ENCODE measurements at regions not wholly inside any gene's neighbourhood (a gene's known extent, or its start where the extent isn't known, plus 50 kb on each side); places are given as distances from the start of the nearest gene placed in this dataset.

DNA sequence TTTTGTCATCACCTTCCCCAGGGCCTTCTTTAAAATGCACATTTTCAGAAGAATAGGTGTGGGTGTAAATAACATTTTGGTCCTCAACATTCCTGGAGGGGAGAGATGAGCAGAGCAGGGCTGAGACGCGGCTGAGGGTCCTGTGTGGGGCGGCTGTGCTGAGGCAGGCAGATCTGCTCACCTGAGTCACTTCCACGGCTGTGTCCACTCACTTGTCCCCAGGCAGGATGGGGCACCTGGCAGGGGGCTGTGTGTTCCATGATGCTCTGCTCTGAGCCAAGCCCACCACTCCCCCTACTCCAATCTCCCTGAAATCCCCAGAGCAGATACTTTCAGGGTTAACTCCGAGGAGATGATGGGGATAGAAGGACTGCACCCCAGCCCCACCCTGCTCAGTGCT is 93.8 kb downstream of the GLRX3 start:
- intact Hi-C loops (cut with micrococcal nuclease): no loop called here
- H3K36me3 ChIP-seq (ENCODE audit: insufficient read depth, low read length): no peaks in the 10 kb centered on the region
- ChIA-PET POLR2A (ENCODE audit: partially characterized antibody) (no interaction called here), CTCF (ENCODE audit: partially characterized antibody) (no interaction called here)
- no peaks in the 10 kb centered on the region for H3K27me3 ChIP-seq (ENCODE audit: insufficient read depth, low read length)
- Mint-ChIP-seq H3K4me1 (no peaks in the 10 kb centered on the region), H3K9me3 (peaks cover 0 to 17% (median 15%) of the 10 kb centered on the region in 8 donors), H3K27me3 (no peaks in the 10 kb centered on the region), H3K27ac (no peak overlapping the region), H3K36me3 (peaks cover 1 to 19% of the 10 kb centered on the region in 2 donors), H3K4me3 (no peak overlapping the region)
- no peak overlapping the region for H3K4me3 ChIP-seq (ENCODE audit: low read length in 2 of 2)
- H3K4me1 ChIP-seq (ENCODE audit: insufficient read depth, low read length): no peaks in the 10 kb centered on the region
- no peak for DNase-seq
- H3K9me3 ChIP-seq (ENCODE audit: control insufficient read depth in 1 of 2, low read length in 2 of 2): no peaks in the 10 kb centered on the region
- no peak overlapping the region for H3K27ac ChIP-seq (ENCODE audit: low read depth, low read length)

DNA sequence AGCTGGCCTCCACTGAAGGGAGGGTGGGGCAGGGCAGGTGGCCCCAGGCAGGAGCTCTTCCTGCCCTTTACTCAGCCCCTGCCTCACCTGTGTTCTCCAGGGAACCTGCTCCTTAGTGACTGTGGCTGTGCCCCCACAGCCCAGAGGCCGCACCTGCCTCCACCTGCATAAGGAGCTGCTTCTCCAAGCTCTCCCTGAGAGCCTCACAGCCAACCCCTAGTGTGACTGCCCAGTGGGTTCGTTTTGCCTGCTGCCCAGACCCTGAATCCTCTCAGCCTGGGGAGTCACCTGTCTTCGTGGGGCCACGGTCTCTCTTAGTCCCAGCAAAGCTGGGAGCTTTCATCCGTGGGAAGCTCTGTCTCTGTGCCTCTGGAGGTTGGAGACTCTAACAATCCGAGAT is 94.4 kb downstream of the GLRX3 start:
- Mint-ChIP-seq H3K4me1 (no peaks in the 10 kb centered on the region), H3K9me3 (peaks cover 0 to 17% (median 15%) of the 10 kb centered on the region in 8 donors), H3K4me3 (no peak overlapping the region), H3K36me3 (peaks cover 1 to 19% of the 10 kb centered on the region in 2 donors), H3K27ac (no peak overlapping the region), H3K27me3 (no peaks in the 10 kb centered on the region)
- ChIA-PET CTCF (ENCODE audit: partially characterized antibody) (no interaction called here), POLR2A (ENCODE audit: partially characterized antibody) (no interaction called here)
- Histone ChIP-seq H3K9me3 (ENCODE audit: control insufficient read depth in 1 of 2, low read length in 2 of 2) (no peaks in the 10 kb centered on the region), H3K4me3 (ENCODE audit: low read length in 2 of 2) (no peak overlapping the region), H3K36me3 (ENCODE audit: insufficient read depth, low read length) (no peaks in the 10 kb centered on the region), H3K27me3 (ENCODE audit: insufficient read depth, low read length) (no peaks in the 10 kb centered on the region), H3K4me1 (ENCODE audit: insufficient read depth, low read length) (no peaks in the 10 kb centered on the region), H3K27ac (ENCODE audit: low read depth, low read length) (no peak overlapping the region)
- intact Hi-C loops (cut with micrococcal nuclease): no loop called here
- no peak for DNase-seq

- H3K9me3 ChIP-seq (ENCODE audit: control insufficient read depth in 1 of 2, low read length in 2 of 2): no peaks in the 10 kb centered on the region
- ChIA-PET CTCF (ENCODE audit: partially characterized antibody) (no interaction called here), POLR2A (ENCODE audit: partially characterized antibody) (no interaction called here)
- no peaks in the 10 kb centered on the region for H3K27me3 ChIP-seq (ENCODE audit: insufficient read depth, low read length)
- Mint-ChIP-seq H3K27me3 (no peaks in the 10 kb centered on the region), H3K27ac (no peak overlapping the region), H3K4me1 (no peaks in the 10 kb centered on the region), H3K4me3 (no peak overlapping the region), H3K36me3 (peaks cover 1 to 16% of the 10 kb centered on the region in 2 donors), H3K9me3 (peaks cover 0 to 17% (median 15%) of the 10 kb centered on the region in 8 donors)
- H3K4me3 ChIP-seq (ENCODE audit: low read length in 2 of 2): no peak overlapping the region
- H3K4me1 ChIP-seq (ENCODE audit: insufficient read depth, low read length): no peaks in the 10 kb centered on the region
- H3K27ac ChIP-seq (ENCODE audit: low read depth, low read length): no peak overlapping the region
- no peaks in the 10 kb centered on the region for H3K36me3 ChIP-seq (ENCODE audit: insufficient read depth, low read length)
- intact Hi-C loops (cut with micrococcal nuclease): no loop called here
- no peak for DNase-seq
Measured at GRCh38 chr10:130231251-130231741, 95.1 kb downstream of the GLRX3 start.

GRCh38 chr10:130232166-130233034 is 96.2 kb downstream of the GLRX3 start:
- H3K9me3 ChIP-seq (ENCODE audit: control insufficient read depth in 1 of 2, low read length in 2 of 2): no peaks in the 10 kb centered on the region
- no peaks in the 10 kb centered on the region for H3K36me3 ChIP-seq (ENCODE audit: insufficient read depth, low read length)
- no peaks in the 10 kb centered on the region for H3K27me3 Mint-ChIP-seq
- ChIA-PET POLR2A (ENCODE audit: partially characterized antibody) (no interaction called here), CTCF (ENCODE audit: partially characterized antibody) (no interaction called here)
- no peaks in the 10 kb centered on the region for H3K27me3 ChIP-seq (ENCODE audit: insufficient read depth, low read length)
- H3K27ac ChIP-seq (ENCODE audit: low read depth, low read length): no peak overlapping the region
- H3K4me3 ChIP-seq (ENCODE audit: low read length in 2 of 2): no peak overlapping the region
- intact Hi-C loops (cut with micrococcal nuclease): no loop called here
- H3K36me3 Mint-ChIP-seq: peaks cover 1 to 7% of the 10 kb centered on the region in 2 donors
- no peak overlapping the region for H3K4me3 Mint-ChIP-seq
- no peak overlapping the region for H3K27ac Mint-ChIP-seq
- H3K4me1 Mint-ChIP-seq: no peaks in the 10 kb centered on the region
- H3K9me3 Mint-ChIP-seq: peaks cover 0 to 12% (median 7%) of the 10 kb centered on the region in 8 donors
- no peaks in the 10 kb centered on the region for H3K4me1 ChIP-seq (ENCODE audit: insufficient read depth, low read length)
- DNase-seq: no peak

DNA sequence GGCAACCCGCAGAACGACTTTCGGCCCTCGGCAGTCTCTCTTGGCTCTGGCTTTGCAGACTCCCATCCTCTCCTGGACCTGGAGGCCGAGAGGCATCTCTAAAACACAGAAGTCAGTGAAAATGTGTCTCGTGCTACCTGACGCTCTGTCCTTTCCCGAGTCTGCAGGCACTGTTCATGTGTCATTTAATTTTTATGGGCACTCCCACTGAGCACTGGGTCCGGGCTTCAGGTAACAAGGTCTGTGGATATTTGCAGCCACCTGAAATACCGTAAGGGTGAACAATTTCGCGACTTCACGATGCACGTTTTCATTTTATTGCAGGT is 96.8 kb downstream of the GLRX3 start:
- intact Hi-C loops (cut with micrococcal nuclease): no loop called here
- Histone ChIP-seq H3K4me3 (ENCODE audit: low read length in 2 of 2) (no peak overlapping the region), H3K4me1 (ENCODE audit: insufficient read depth, low read length) (no peaks in the 10 kb centered on the region), H3K9me3 (ENCODE audit: control insufficient read depth in 1 of 2, low read length in 2 of 2) (no peaks in the 10 kb centered on the region), H3K36me3 (ENCODE audit: insufficient read depth, low read length) (no peaks in the 10 kb centered on the region), H3K27me3 (ENCODE audit: insufficient read depth, low read length) (no peaks in the 10 kb centered on the region), H3K27ac (ENCODE audit: low read depth, low read length) (no peak overlapping the region)
- Mint-ChIP-seq H3K4me3 (no peak overlapping the region), H3K9me3 (peaks cover 0 to 6% (median 4%) of the 10 kb centered on the region in 8 donors), H3K27ac (no peak overlapping the region), H3K4me1 (no peaks in the 10 kb centered on the region), H3K27me3 (no peaks in the 10 kb centered on the region), H3K36me3 (peaks cover 1 to 6% of the 10 kb centered on the region in 2 donors)
- ChIA-PET CTCF (ENCODE audit: partially characterized antibody) (no interaction called here), POLR2A (ENCODE audit: partially characterized antibody) (no interaction called here)
- DNase-seq: no peak

GRCh38 chr10:130233426-130233825 is 97.2 kb downstream of the GLRX3 start:
- CTCF ChIA-PET (ENCODE audit: partially characterized antibody): no interaction called here
- H3K4me3 Mint-ChIP-seq: no peak overlapping the region
- no peaks in the 10 kb centered on the region for H3K27me3 ChIP-seq (ENCODE audit: insufficient read depth, low read length)

GRCh38 chr10:130234171-130234965 is 98.2 kb downstream of the GLRX3 start:
- Histone ChIP-seq H3K4me1 (ENCODE audit: insufficient read depth, low read length) (no peaks in the 10 kb centered on the region), H3K4me3 (ENCODE audit: low read length in 2 of 2) (no peak overlapping the region), H3K27me3 (ENCODE audit: insufficient read depth, low read length) (no peaks in the 10 kb centered on the region), H3K36me3 (ENCODE audit: insufficient read depth, low read length) (no peaks in the 10 kb centered on the region), H3K27ac (ENCODE audit: low read depth, low read length) (no peak overlapping the region), H3K9me3 (ENCODE audit: control insufficient read depth in 1 of 2, low read length in 2 of 2) (no peaks in the 10 kb centered on the region)
- Mint-ChIP-seq H3K4me1 (no peaks in the 10 kb centered on the region), H3K27ac (no peak overlapping the region), H3K9me3 (no peaks in the 10 kb centered on the region), H3K4me3 (no peak overlapping the region), H3K27me3 (no peaks in the 10 kb centered on the region), H3K36me3 (no peaks in the 10 kb centered on the region)
- intact Hi-C loops (cut with micrococcal nuclease): no loop called here
- no peak for DNase-seq
- POLR2A ChIA-PET (ENCODE audit: partially characterized antibody): no interaction called here
- CTCF ChIA-PET (ENCODE audit: partially characterized antibody): no interaction called here

More at GRCh38 chr10:130233426-130233825, 97.2 kb downstream of the GLRX3 start:
- no peak for DNase-seq
- H3K4me3 ChIP-seq (ENCODE audit: low read length in 2 of 2): no peak overlapping the region
- no peaks in the 10 kb centered on the region for H3K36me3 ChIP-seq (ENCODE audit: insufficient read depth, low read length)
- no peak overlapping the region for H3K27ac ChIP-seq (ENCODE audit: low read depth, low read length)
- Mint-ChIP-seq H3K36me3 (peaks cover under 1 to 2% of the 10 kb centered on the region in 2 donors), H3K4me1 (no peaks in the 10 kb centered on the region), H3K27ac (no peak overlapping the region), H3K9me3 (peaks cover 0 to 2% (median under 1%) of the 10 kb centered on the region in 8 donors), H3K27me3 (no peaks in the 10 kb centered on the region)
- POLR2A ChIA-PET (ENCODE audit: partially characterized antibody): no interaction called here
- no peaks in the 10 kb centered on the region for H3K9me3 ChIP-seq (ENCODE audit: control insufficient read depth in 1 of 2, low read length in 2 of 2)
- no peaks in the 10 kb centered on the region for H3K4me1 ChIP-seq (ENCODE audit: insufficient read depth, low read length)
- intact Hi-C loops (cut with micrococcal nuclease): no loop called here

All from CD4-positive, alpha-beta memory T cell (primary cell).